ENCODE measurements at regions not wholly inside any gene's neighbourhood (a gene's known extent, or its start where the extent isn't known, plus 50 kb on each side); places are given as distances from the start of the nearest gene placed in this dataset.

DNA sequence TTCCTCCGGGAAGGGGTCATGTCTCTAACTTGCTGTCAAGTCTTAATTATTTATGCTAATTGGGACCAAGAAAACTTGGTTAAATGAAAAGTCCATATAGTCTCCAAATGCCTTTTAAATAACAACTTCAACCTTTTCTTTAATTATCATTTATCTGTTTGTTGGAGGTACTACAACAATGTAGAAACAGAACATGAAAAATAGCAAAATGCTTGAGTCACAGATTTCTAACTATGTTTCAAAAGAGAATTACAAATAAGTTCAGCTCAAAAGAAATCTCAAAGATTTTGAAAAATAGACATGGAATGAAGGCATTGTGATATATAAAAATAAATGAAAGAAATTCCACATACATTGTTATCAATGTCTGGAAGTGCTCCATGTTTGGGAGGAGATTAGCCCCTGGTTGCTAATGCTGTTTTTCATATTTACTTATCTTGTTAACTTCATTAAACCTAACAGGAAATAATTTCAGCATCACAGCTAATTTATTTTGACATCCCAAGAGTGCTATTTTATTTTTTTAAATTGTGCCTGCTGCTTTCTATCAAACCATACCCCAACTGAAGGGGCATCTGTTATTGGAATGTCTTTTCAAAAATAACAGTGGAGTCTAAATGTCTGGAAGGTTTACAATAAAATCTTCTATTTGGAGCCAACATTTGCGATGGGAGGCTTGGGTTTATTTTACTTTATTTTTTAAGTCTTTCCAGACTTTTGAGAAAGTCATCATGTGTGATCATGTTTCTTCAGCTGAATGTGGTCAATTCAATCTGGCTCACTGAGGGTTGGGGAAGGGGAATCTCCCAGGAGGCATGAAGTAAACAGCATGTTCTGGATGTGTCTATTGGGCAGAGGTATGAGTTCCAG is 53.1 kb upstream of the ANKRD55 start:
- TF ChIP-seq, protein P1, sequence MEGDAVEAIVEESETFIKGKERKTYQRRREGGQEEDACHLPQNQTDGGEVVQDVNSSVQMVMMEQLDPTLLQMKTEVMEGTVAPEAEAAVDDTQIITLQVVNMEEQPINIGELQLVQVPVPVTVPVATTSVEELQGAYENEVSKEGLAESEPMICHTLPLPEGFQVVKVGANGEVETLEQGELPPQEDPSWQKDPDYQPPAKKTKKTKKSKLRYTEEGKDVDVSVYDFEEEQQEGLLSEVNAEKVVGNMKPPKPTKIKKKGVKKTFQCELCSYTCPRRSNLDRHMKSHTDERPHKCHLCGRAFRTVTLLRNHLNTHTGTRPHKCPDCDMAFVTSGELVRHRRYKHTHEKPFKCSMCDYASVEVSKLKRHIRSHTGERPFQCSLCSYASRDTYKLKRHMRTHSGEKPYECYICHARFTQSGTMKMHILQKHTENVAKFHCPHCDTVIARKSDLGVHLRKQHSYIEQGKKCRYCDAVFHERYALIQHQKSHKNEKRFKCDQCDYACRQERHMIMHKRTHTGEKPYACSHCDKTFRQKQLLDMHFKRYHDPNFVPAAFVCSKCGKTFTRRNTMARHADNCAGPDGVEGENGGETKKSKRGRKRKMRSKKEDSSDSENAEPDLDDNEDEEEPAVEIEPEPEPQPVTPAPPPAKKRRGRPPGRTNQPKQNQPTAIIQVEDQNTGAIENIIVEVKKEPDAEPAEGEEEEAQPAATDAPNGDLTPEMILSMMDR (IDR thresholded peaks at IDR 0.05) = no peak
- TF ChIP-seq POLR2A (IDR thresholded peaks at IDR 0.05) = no peak

All from prostate gland (tissue), 2 donors.